Stimulated activated CD4-positive, alpha-beta T cell treated with anti-CD3 and anti-CD28 coated beads, Interleukin-4, amount 100 ng/mL, for 1 hour (primary cell): ENCODE measurements at regions not wholly inside any gene's neighbourhood (a gene's known extent, or its start where the extent isn't known, plus 50 kb on each side); places are given as distances from the start of the nearest gene placed in this dataset.
"Not testable (repeated sequence)": the region's sequence is repeated elsewhere in the genome, so short reads cannot be mapped to it uniquely, and the experiment has no call there.

Experiments
- DNase-seq: peaks from one replicate; pipeline ENCODE4 v3.0.0-alpha.2; 2020

DNA sequence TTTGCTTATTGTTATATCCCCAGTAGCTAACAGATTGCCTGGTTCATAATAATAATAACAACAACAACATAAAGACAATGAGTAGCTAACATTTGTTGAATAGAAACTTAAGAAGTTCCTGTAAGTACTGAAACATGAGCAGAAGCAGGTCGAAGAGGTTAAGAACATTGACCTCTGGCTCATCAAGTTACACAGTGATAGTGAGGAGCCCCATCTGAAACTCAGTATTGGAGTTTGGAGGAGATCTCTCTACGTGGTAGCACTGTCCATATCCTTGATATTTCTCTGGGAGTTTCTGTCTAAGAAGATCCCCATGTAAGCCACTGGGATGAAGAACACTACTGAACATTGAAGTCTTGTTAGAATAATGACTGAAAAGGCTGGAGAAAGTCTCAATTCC, 600.4 kb downstream of the RFPL4B start:
- DNase-seq: no peak

DNA sequence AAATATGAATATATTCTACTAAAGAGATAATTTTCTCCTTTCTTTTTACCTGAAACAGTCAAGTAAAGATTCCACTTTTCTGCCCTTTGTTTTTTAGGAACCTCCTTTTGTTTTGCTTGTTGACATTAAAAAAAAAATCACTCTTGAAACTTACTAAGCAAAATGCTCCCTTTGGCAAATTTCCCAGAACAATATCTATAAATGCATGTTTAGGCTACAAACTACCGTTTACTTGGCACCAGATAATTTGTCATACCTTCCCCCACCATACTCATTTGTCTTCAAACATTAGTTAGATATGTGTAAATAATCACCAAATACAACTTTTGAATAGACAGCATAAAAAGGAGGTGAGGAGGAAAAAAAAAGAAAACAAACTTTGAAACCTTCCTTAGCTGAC, 604.7 kb downstream of the RFPL4B start:
- no peak for DNase-seq

DNA sequence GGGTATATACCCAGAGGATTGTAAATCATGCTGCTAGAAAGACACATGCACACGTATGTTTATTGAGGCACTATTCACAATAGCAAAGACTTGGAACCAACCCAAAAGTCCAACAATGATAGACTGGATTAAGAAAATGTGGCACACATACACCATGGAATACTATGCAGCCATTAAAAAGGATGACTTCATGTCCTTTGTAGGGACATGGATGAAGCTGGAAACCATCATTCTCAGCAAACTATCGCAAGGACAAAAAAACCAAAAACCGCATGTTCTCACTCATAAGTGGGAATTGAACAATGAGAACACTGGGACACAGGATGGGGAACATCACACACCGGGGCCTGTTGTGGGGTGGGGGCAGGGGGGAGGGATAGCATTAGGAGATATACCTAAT, 608.6 kb downstream of the RFPL4B start:
- not testable (repeated sequence) for DNase-seq

DNA sequence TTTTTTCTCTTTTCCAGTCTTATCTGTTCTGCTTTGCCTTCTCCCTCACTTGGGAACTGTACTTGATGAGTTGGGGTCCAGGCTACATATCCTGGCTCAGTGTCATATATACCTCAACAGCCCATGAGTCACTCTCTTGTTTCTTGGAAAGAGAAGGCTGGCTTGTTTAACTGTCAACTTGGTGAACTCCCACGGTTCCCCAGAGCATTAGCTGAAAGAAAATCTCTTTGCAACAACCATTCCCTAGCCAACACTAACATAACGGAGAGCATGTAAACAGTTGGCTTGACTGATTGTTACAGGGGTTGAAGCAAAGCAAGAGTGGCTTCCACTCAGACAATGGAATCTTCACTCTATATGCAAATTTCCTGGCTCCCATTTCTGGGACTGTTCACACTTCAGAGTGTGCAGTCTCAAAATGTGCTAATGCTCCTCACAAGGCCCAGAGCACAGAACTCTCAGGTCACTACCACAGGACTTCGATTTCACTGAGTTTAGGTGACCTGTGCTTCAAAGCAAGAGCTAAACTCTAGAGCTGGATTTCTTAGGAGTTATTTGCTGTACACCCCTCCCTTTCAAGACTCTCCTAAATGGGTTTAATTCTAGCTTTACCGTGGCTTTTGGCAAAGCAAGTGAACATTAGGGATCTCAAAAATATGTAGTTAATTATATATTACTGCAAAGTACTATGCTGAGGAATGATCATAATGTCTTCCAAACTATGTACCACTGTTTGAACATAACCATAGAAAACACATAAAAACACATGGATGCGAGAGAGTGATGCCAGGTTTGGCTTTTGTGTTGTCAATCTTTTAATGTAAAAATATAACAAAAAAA, 609.8 kb downstream of the RFPL4B start:
- no peak for DNase-seq

DNA sequence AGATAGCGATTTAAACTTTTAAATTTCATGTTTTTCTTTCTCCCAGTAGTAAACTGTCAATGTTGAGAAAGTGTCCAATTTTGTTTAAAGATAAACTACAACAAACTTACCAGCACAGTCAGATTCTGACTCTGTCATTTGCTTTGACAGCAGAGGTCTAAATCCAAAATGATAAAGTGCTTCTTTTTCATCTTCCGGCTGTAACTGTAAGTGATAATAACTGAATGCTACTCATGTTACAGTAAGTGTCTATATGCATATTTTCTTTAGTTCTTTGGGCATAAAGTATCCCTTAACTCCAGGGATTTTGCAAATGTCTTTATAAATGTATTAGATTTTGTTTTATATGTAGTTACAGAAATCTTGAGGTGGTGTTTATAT, 610.4 kb downstream of the RFPL4B start:
- DNase-seq: no peak

DNA sequence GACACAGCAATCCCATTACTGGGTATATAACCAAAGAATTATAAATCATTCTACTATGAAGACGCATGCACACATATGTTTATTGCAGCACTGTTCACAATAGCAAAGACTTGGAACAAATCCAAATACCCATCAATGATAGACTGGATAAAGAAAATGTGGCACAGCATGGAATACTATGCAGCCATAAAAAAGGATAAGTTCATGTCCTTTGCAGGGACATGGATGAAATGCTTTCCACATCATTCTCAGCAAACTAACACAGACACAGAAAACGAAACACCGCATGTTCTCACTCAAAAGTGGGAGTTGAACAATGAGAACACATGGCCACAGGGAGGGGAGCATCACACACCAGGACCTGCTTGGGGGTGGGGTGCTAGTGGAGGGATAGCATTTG, 613.0 kb downstream of the RFPL4B start:
- DNase-seq: not testable (repeated sequence)

DNA sequence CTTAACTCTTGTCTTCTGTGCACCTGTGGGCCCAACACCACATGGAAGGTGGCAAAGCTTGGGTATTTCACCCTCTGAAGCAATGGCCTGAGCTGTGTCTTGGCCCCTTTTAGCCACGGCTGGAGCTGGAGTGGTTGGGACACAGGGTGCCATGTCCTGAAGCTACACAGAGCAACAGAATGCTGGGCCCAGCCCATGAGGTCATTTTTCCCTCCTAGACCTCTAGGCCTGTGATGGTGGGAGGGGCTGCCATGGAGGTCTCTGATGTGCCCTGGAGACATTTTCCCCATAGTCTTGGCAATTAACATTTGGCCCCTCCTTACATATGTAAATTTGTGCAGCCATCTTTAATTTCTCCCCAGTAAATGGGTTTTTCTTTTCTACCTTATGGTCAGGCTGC, 620.8 kb downstream of the RFPL4B start:
- DNase-seq: no peak

DNA sequence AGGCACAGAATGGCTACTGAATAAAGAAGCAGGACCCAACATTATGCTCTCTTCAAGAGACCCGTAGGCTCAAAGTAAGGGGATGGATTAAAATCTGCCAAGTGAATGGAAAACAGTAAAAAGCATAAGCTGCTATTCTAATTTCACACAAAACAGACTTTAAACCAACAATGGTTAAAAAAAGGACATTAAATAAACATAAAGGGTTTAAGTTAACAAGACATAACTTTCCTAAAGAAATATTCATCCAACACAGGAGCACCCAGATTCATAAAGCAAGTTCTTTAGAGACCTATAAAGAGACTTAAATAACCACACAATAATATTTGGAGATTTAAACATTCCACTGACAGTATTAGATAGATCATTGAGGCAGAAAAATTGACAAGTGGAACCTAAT, 624.5 kb downstream of the RFPL4B start:
- DNase-seq: no peak

DNA sequence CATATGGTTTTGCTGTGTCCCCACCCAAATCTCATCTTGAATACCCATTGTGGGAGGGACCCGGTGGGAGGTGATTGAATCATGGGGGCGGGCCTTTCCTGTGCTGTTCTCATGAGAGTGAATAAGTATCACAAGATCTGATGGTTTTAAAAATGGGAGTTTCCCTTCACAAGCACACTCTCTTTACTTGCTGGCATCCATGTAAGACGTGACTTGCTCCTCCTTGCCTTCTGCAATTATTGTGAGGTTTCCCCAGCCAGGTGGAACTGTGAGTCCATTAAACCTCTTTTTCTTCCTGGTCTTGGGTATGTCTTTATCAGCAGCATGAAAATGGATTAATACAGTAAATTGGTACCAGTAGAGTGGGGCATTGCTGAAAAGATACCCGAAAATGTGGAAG, 627.8 kb downstream of the RFPL4B start:
- DNase-seq: not testable (repeated sequence)

DNA sequence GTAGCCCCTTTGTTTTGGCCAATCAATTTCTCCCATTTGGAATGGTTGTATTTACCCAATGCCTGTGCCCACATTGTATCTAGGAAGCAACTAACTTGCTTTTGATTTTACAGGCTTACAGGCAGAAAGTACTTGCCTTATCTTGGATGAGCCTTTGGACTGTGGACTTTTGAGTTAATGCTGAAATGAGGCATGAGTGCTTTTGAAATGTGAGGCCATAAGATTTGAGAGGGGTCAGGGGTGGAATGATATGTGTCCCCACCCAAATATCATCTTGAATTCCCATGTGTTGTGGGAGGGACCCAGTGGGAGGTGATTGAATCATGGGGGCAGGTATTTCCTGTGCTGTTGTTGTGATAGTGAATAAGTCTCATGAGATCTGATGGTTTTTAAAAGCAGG, 629.4 kb downstream of the RFPL4B start:
- DNase-seq: not testable (repeated sequence)

DNA sequence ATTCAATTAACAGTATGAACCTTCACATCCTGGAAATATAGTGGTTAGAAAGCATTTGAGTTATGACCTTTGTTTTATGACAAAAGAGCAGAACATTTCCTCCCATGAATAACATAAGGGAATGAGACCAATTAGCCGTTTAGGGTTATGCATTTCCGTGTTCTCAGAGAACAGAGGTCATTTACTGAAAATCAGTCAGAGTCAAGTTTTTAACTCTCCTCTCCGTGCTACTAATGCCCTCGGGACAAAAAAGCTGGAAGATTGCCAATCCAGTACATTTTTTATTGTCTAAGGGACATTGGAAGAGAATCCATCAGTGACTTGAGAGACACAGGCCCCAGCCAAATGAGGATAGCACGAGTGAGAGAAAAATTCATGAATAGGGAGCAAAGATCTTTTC, 632.7 kb downstream of the RFPL4B start:
- no peak for DNase-seq

DNA sequence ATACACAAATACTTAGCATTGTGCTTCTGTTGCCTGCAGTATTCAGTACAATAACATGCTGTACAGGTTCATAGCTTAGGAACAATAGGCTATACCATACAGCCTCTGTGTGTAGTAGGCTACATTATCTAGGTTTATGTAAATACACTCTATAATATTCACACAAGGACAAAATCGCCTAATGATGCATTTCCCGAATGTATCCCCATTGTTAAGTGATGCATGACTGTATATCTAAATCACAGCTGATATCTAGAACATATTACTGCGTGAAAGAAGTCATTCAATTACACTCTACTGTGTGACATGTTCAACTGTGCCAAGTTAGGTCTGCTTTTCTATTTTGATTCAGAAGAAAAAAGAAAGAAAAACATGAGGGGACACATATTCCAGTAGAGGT, 633.5 kb downstream of the RFPL4B start:
- DNase-seq: no peak

DNA sequence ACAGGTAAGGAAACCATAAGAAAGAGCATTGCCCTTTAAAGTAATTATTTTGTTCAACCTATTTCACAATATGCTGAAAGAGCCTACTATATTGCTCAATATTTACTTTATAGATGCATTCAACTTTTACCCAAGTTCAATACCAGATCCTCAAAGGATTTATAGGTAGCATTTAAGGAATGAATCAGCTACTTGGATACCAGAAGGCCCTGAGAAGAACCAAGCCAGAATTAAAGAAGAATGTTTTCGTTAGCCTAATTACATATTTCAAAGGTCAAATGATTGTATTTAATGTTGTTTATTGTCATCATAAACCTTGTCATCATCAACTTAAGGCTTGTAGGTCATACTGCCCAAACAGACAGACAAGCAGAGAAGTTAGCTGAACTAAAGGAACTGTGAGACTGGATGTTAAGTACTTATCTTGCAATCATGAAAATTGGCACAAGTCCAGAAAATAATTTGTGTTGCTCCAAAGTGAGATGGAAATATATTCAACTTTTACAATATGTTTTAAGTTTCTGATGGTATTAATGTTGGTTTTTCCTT, 636.7 kb downstream of the RFPL4B start:
- no peak for DNase-seq

DNA sequence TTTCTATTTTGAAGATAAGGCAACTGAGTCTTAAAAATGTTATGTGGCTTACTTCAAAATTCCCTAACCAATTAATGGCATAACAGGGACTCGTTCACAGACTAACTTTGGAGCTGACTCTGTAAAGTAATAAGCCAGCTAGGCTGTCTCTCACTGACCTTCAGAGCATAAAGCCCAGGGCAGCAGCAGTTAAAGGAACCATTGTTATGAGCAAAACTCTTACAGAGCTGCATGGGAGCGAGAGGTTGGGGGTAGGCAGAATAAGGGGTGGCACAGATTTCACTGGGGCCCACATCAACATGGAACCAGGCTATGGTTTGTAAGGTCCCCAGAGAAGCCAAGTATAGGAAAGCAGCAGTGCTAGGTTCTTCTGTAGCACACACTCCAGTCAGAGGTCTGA, 637.8 kb downstream of the RFPL4B start:
- no peak for DNase-seq

DNA sequence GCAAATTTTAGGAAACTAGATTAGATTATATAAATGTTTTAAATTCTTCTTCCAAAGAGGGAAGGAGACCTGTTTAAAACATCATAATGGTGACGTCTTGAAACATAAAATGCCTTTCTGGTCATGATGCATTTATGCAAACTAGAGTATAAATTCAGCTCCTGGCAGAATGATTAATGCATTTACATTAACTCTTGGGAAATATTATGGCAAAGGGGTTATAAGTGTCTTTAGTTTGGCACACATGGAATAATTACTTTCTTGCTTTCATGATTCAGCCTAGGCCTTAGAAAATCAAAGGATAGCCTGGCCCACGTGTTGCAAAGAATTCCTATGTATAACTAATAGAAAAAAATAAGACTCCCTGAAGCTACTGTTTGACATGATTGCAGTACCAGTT, 639.2 kb downstream of the RFPL4B start:
- DNase-seq: no peak

DNA sequence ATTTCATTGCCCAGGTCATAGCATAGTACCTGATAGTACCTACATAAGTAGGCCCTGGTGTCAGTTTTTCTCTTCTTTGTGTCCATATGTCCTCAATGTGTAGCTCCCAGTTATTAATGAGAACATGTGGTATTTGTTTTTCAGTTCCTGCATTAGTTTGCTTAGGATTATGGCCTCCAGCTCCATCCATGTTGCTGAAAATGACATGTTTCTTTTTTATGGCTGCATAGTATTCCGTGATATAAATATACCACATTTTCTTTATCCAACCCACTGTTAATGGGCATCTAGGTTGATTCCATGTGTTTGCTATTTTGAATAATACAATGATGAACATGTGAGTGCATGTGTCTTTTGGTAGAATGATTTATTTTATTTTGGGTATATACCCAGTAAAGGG, 641.6 kb downstream of the RFPL4B start:
- DNase-seq: no peak

DNA sequence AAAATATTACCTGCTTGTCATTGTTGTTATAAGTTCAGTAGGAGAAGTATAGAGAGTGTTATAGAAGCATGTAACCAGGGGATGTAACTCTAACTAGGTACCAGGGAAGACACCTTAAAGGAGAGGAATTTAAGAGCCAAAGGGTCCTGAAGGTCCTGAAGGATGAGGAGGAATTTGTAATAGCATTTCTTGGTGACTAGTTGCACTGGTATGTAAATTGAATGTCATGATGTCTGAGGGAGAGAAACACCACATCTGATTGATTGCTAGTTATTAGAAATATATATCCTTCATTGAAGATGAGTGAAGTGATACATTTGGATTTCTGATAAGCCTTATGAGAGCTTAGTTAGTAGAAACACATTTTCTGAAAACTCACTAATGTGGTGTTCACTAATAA, 643.8 kb downstream of the RFPL4B start:
- no peak for DNase-seq

DNA sequence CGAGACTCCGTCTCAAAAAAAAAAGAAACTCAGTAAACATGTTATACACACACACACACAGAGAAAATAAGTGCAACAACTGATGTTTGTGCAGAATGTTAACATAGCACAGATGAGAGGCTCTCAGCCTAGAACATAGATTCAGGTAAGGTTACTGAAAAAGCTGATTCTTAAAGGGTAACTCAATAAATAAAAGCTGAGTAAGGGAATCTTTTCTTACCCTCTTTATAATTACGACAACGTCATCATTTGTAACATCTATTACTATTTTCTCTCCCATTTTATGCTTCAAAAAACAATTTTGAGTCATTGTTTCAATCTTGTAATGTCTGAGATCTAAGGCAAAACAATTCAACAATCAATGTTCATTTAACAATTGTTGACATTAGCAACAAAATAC, 644.8 kb downstream of the RFPL4B start:
- DNase-seq: no peak

DNA sequence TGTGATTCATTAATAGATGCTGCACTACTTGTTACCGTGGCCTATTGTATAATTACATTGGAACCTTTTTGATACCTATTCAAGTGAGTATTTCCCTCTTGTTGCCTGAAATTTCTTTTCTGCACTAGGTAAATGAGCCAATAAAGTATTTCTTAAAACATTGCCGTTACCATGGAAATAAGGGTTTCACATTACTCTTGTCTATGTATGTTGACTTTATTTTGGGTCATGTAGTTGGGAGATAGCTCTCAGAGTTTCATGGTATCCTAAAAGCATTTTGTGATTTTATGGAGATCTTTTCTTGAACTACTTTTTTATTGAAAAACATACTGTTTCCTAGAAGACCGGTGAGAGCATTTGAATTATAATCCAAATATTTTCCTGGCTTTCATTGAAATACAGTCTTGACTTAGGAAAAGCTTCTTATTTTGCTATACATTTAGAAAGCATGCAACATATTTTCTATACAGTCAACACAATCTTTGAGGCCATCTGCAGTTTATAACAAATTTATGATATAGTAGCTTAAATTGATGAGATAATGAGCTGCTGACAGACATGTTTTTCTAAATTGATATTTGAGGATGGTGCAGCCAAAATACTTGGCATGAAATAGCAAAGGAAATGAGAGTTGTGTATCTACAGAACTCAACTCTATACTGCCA, 650.4 kb downstream of the RFPL4B start:
- no peak for DNase-seq

DNA sequence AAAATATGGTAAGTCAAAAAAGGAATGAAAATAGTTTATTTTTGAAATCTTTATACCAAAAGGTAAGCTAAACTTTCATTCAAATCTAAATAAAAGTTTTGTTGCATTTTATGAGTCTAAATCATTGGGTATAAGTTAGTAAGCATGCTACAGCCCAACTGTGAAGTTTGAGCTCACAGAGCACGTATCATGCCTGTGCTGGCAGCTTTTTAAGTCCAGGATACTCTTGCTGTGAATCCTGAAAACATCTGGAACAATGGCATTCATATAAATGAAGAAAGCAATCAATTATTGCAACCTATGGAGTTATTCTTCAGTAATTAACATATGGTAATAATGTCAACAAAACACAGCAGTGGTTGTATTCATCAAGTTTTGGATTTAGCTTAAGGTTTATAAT, 656.9 kb downstream of the RFPL4B start:
- DNase-seq: no peak

DNA sequence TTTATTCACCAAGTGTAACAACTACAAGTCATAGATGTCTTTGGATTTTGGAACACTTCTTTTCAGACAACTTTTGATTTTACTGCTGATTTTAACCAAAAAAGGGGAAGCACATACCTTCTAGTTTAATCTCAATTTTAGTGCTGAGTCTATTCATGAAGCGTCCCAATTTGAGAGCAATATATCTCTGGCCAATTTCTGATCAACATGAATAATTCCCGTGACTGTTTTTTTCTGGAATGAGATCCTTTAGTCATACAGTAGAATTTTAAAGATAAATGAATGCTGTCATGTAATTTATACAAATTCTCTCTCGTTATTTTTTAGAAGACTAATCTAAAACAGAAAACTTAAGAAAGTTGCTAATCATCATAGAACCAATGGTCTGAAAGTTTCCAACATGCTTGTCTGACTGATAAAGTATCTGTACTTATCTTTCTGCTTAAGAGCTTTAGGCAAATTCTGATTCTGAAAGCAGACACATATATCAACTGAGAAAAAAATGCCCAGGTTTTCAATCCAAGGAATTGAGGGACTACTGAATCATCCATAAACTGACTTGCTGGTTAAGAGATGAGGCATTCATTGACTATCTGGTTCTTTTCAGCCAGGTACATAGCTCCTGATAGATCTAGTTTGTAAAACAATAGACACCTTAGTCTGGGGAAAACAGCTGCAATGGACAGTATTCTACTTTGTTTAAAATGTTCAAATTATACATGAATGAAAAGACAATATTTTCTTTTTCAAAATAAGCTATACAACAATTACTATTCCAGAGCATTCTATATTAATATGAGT, 657.5 kb downstream of the RFPL4B start:
- no peak for DNase-seq

DNA sequence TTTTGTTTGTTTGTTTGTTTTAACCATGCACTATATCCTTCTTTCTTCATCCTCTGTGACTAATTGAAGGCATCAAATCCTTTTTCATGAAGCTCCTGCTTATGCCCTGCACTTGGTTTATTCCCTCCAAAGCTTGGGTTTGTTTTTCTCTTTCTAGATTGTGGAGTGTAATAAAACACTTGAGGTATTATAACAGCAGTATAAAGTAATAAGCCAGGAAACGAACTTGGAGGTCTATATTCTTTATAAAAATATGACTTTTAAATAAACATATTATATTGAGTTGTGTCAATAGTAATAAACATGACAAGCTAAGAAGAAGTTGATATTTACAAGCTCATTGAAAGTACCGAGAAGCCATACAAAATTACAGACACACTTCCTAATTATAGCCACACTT, 659.4 kb downstream of the RFPL4B start:
- DNase-seq: no peak

DNA sequence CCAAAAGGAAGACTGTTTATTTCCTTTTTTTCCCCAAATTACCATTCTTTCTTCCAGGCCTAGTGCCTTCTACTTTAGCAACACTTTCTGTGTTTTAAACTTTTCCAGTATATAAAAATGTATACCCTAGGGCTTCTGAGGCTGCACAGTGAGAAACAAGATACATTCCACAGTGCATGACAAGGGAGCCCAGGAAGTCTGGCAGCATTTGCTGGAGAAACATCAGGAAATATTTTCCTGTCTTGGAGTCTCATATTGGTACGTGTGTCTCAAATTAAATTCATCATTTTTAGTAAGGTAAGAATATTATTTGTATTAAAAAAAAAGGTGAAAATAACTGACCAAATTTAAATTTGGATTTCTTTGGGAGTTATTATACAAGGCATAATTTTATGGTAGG, 662.6 kb downstream of the RFPL4B start:
- DNase-seq: no peak
